Inflammatory macrophage treated with lipopolysaccharide for 1 hour (primary cell): ENCODE measurements at regions not wholly inside any gene's neighbourhood (a gene's known extent, or its start where the extent isn't known, plus 50 kb on each side); places are given as distances from the start of the nearest gene placed in this dataset.

Source experiments
- DNase-seq, 2 donors: peaks; one replicate each; pipeline ENCODE4 v3.0.0-alpha.2; 2020 to 2022

GRCh38 chr4:181581983-181582382 lies 661.2 kb upstream of the TENM3 start:
- no peak for DNase-seq

GRCh38 chr4:181582595-181582994 lies 660.6 kb upstream of the TENM3 start:
- no peak for DNase-seq

- DNase-seq, result no peak
Measured at GRCh38 chr4:181588733-181589302, 654.4 kb upstream of the TENM3 start.

GRCh38 chr4:181592221-181592745 lies 650.9 kb upstream of the TENM3 start:
- DNase-seq, result no peak

GRCh38 chr4:181593703-181594102 lies 649.5 kb upstream of the TENM3 start:
- no peak for DNase-seq

- DNase-seq, result no peak
Measured at GRCh38 chr4:181594188-181594587, 649.0 kb upstream of the TENM3 start.

- DNase-seq, result no peak
Measured at GRCh38 chr4:181595716-181596115, 647.5 kb upstream of the TENM3 start.

- no peak for DNase-seq
Measured at GRCh38 chr4:181597766-181598165, 645.4 kb upstream of the TENM3 start.

- no peak for DNase-seq
Measured at GRCh38 chr4:181599134-181599533, 644.1 kb upstream of the TENM3 start.

- DNase-seq, result no peak
Measured at GRCh38 chr4:181601103-181601502, 642.1 kb upstream of the TENM3 start.

- DNase-seq, result no peak
Measured at GRCh38 chr4:181604546-181604945, 638.7 kb upstream of the TENM3 start.

GRCh38 chr4:181606300-181606699 lies 636.9 kb upstream of the TENM3 start:
- DNase-seq, result no peak

GRCh38 chr4:181608181-181608580 lies 635.0 kb upstream of the TENM3 start:
- no peak for DNase-seq

- no peak for DNase-seq
Measured at GRCh38 chr4:181611033-181611711, 632.0 kb upstream of the TENM3 start.

- DNase-seq, result no peak
Measured at GRCh38 chr4:181611946-181612600, 631.1 kb upstream of the TENM3 start.

GRCh38 chr4:181613200-181613599 lies 630.0 kb upstream of the TENM3 start:
- DNase-seq, result no peak

- no peak for DNase-seq
Measured at GRCh38 chr4:181618038-181618618, 625.1 kb upstream of the TENM3 start.

GRCh38 chr4:181618896-181619295 lies 624.3 kb upstream of the TENM3 start:
- DNase-seq, result no peak

GRCh38 chr4:181619651-181620050 lies 623.6 kb upstream of the TENM3 start:
- no peak for DNase-seq

GRCh38 chr4:181637186-181638105 lies 605.8 kb upstream of the TENM3 start:
- DNase-seq, result no peak

- DNase-seq, result no peak
Measured at GRCh38 chr4:181643466-181643865, 599.7 kb upstream of the TENM3 start.

- DNase-seq, result no peak
Measured at GRCh38 chr4:181645489-181645888, 597.7 kb upstream of the TENM3 start.

- DNase-seq, result no peak
Measured at GRCh38 chr4:181646864-181647263, 596.3 kb upstream of the TENM3 start.
